CD4-positive, alpha-beta T cell (primary cell): ENCODE measurements at regions not wholly inside any gene's neighbourhood (a gene's known extent, or its start where the extent isn't known, plus 50 kb on each side); places are given as distances from the start of the nearest gene placed in this dataset.

Experiments used
- ATAC-seq: fragments of 200-7000 bp; cut with Tn5 transposase; one replicate; pipeline ENCODE4 v1.10.0; 2022; ENCODE audit warnings: mild to moderate bottlenecking; ENCODE audit not compliant: poor library complexity
- CTCF ChIA-PET: fragments of 350-600 bp; sonication (Branson Sonifier 250); formaldehyde crosslinking; loops from one replicate; lab custom pipeline; 2021; ENCODE audit warnings: antibody characterized with exemption, inconsistent platforms; lab: Charles Lee
- POLR2A ChIA-PET: fragments of 350-600 bp; sonication (Branson Sonifier 250); formaldehyde crosslinking; loops from one replicate; lab custom pipeline; 2021; ENCODE audit warnings: antibody characterized with exemption, inconsistent platforms; lab: Charles Lee
- DNase-seq, 14 experiments: peaks; one replicate each; pipeline ENCODE4 v3.0.0-alpha.2; 2013 to 2020; ENCODE audit warnings: mixed read lengths in 2 of 14
- H3K27ac ChIP-seq, 2 donors: one replicate each; pipeline versions ENCODE4 v1.5.1 to v1.7.0; 2013; ENCODE audit warnings: low read length in 2 of 2, low read depth in 1 of 2, mild to moderate bottlenecking in 1 of 2
- H3K27me3 ChIP-seq, 2 experiments: 1 replicate in 1 of 2; 2 replicates in 1 of 2; pipeline versions ENCODE4 v1.6.1 to v1.7.0; 2013; ENCODE audit warnings: low read length in 2 of 2, control low read depth in 1 of 2, mild to moderate bottlenecking in 1 of 2, moderate library complexity in 1 of 2; ENCODE audit not compliant: insufficient read depth in 2 of 2, control insufficient read depth in 1 of 2
- H3K36me3 ChIP-seq: one replicate; pipeline ENCODE4 v1.6.1; 2013; ENCODE audit warnings: low read length, control low read depth; ENCODE audit not compliant: insufficient read depth
- H3K4me1 ChIP-seq: one replicate; pipeline ENCODE4 v1.6.1; 2013; ENCODE audit warnings: low read length, control low read depth; ENCODE audit not compliant: insufficient read depth
- H3K4me3 ChIP-seq: one replicate; pipeline ENCODE4 v1.5.1; 2013; ENCODE audit warnings: mild to moderate bottlenecking, low read length, moderate library complexity
- H3K9me3 ChIP-seq, 2 experiments: 1 replicate in 1 of 2; 2 replicates in 1 of 2; pipeline versions ENCODE4 v1.6.1 to v1.7.0; 2013; ENCODE audit warnings: low read length in 2 of 2, mild to moderate bottlenecking in 2 of 2, control low read depth in 1 of 2, moderate library complexity in 1 of 2; ENCODE audit not compliant: control insufficient read depth in 1 of 2, insufficient read depth in 1 of 2
- H3K27ac Mint-ChIP-seq: one replicate; pipeline ENCODE4 v1.8.0; 2020; ENCODE audit warnings: mixed read lengths
- H3K27me3 Mint-ChIP-seq: one replicate; pipeline ENCODE4 v1.8.0; 2021; ENCODE audit warnings: mixed read lengths
- H3K36me3 Mint-ChIP-seq: one replicate; pipeline ENCODE4 v1.8.0; 2021; ENCODE audit warnings: low read depth, mixed read lengths
- H3K4me1 Mint-ChIP-seq: one replicate; pipeline ENCODE4 v1.8.0; 2021; ENCODE audit warnings: low read depth, mixed read lengths
- H3K4me3 Mint-ChIP-seq: one replicate; pipeline ENCODE4 v1.8.0; 2020; ENCODE audit warnings: mild to moderate bottlenecking, mixed read lengths
- H3K9me3 Mint-ChIP-seq: one replicate; pipeline ENCODE4 v1.8.0; 2020; ENCODE audit warnings: mixed read lengths
- CTCF ChIP-seq: fragments of 200-600 bp; IDR thresholded peaks from one replicate; pipeline ENCODE4 v1.8.0; 2022; ENCODE audit warnings: antibody characterized with exemption, mild to moderate bottlenecking
- intact Hi-C, 2 experiments: fragments of 100-400 bp; cut with DNase I in 1 of 2; cut with micrococcal nuclease in 1 of 2; formaldehyde crosslinking; loops; one replicate each; pipeline versions ENCODE4 v1.15.1 to v1.9.0; 2023 to 2025; cut with DNase I, micrococcal nuclease

GRCh38 chr4:179595671-179596410, 2153.6 kb upstream of the AGA start:
- Mint-ChIP-seq H3K4me1 (no peaks in the 10 kb centered on the region), H3K36me3 (no peaks in the 10 kb centered on the region), H3K9me3 (peaks cover 3% of the 10 kb centered on the region), H3K27me3 (no peaks in the 10 kb centered on the region), H3K27ac (no peak overlapping the region), H3K4me3 (no peak overlapping the region)
- Histone ChIP-seq H3K4me3 (no peak overlapping the region), H3K36me3 (no peaks in the 10 kb centered on the region), H3K9me3 (peaks cover 0 to 4% of the 10 kb centered on the region in 2 experiments), H3K27me3 (no peaks in the 10 kb centered on the region), H3K27ac (no peak overlapping the region), H3K4me1 (no peaks in the 10 kb centered on the region)
- no peak for ATAC-seq
- ChIA-PET POLR2A (no interaction called here), CTCF (no interaction called here)
- TF ChIP-seq CTCF, result no peak
- DNase-seq, result no peak
- intact Hi-C loops, result no loop called here

- no peak overlapping the region for H3K4me3 Mint-ChIP-seq
- no peak for TF ChIP-seq CTCF
- Histone ChIP-seq H3K36me3 (no peaks in the 10 kb centered on the region), H3K27me3 (no peaks in the 10 kb centered on the region), H3K4me3 (no peak overlapping the region), H3K4me1 (no peaks in the 10 kb centered on the region), H3K27ac (no peak overlapping the region), H3K9me3 (peaks cover 0 to 4% of the 10 kb centered on the region in 2 experiments)
- H3K27ac Mint-ChIP-seq, result no peak overlapping the region
- POLR2A ChIA-PET, result no interaction called here
- no peaks in the 10 kb centered on the region for H3K4me1 Mint-ChIP-seq
- DNase-seq, result no peak
- no peaks in the 10 kb centered on the region for H3K36me3 Mint-ChIP-seq
- no peak for ATAC-seq
- H3K27me3 Mint-ChIP-seq, result no peaks in the 10 kb centered on the region
- intact Hi-C loops, result no loop called here
- CTCF ChIA-PET, result no interaction called here
- H3K9me3 Mint-ChIP-seq, result peaks cover 3% of the 10 kb centered on the region
These were observed 2154.4 kb upstream of the AGA start for GRCh38 chr4:179596621-179597020.

GRCh38 chr4:179597301-179597700, 2155.1 kb upstream of the AGA start:
- DNase-seq, result no peak
- Histone ChIP-seq H3K27me3 (no peaks in the 10 kb centered on the region), H3K36me3 (no peaks in the 10 kb centered on the region), H3K27ac (no peak overlapping the region), H3K4me1 (no peaks in the 10 kb centered on the region), H3K9me3 (peaks cover 0 to 4% of the 10 kb centered on the region in 2 experiments), H3K4me3 (no peak overlapping the region)
- Mint-ChIP-seq H3K4me1 (no peaks in the 10 kb centered on the region), H3K27me3 (no peaks in the 10 kb centered on the region), H3K36me3 (no peaks in the 10 kb centered on the region), H3K27ac (no peak overlapping the region), H3K4me3 (no peak overlapping the region), H3K9me3 (peaks cover 3% of the 10 kb centered on the region)
- intact Hi-C loops, result no loop called here
- CTCF ChIA-PET, result no interaction called here
- POLR2A ChIA-PET, result no interaction called here
- TF ChIP-seq CTCF, result no peak
- no peak for ATAC-seq
